ENCODE measurements at regions not wholly inside any gene's neighbourhood (a gene's known extent, or its start where the extent isn't known, plus 50 kb on each side); places are given as distances from the start of the nearest gene placed in this dataset.

- no peak for DNase-seq (ENCODE audit: extremely low read depth, insufficient read length)
- no peaks in the 10 kb centered on the region for H3K27me3 ChIP-seq (replicated peaks; ENCODE audit: control insufficient read depth, insufficient read depth, low read length)
- no peaks in the 10 kb centered on the region for H3K36me3 ChIP-seq (ENCODE audit: control insufficient read depth, insufficient read depth, low read length)
- no peak overlapping the region for H3K4me3 ChIP-seq (replicated peaks; ENCODE audit: low read depth, low read length)
- TF ChIP-seq CTCF (IDR thresholded peaks at IDR 0.05; ENCODE audit: insufficient read depth, low read length, poor library complexity, severe bottlenecking), result no peak
These were observed 76.3 kb upstream of the PHACTR2 start for GRCh38 chr6:143601504-143601903.

DNA sequence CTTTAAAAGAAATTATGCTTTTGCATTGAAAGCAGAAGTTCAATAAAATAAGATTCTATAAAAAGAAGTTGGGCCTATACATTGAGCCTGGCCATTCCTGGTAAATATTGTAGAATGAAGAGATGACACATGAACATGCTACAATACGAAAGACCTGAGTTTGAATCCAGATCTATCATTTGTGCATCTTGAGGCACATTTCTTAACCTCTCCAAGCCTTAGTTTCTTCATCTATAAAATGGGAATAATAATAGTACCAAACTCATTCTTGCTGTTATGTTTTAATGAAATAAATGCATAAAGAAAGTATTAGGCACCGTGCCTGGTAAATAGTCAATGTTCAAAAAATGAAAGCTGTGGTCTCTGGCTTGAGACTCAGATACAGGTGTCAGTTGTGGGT, 76.9 kb upstream of the PHACTR2 start:
- Histone ChIP-seq H3K36me3 (ENCODE audit: control insufficient read depth, insufficient read depth, low read length) (no peaks in the 10 kb centered on the region), H3K27me3 (replicated peaks; ENCODE audit: control insufficient read depth, insufficient read depth, low read length) (no peaks in the 10 kb centered on the region), H3K4me3 (replicated peaks; ENCODE audit: low read depth, low read length) (no peak overlapping the region)
- no peak for DNase-seq (ENCODE audit: extremely low read depth, insufficient read length)
- TF ChIP-seq CTCF (IDR thresholded peaks at IDR 0.05; ENCODE audit: insufficient read depth, low read length, poor library complexity, severe bottlenecking), result no peak

DNA sequence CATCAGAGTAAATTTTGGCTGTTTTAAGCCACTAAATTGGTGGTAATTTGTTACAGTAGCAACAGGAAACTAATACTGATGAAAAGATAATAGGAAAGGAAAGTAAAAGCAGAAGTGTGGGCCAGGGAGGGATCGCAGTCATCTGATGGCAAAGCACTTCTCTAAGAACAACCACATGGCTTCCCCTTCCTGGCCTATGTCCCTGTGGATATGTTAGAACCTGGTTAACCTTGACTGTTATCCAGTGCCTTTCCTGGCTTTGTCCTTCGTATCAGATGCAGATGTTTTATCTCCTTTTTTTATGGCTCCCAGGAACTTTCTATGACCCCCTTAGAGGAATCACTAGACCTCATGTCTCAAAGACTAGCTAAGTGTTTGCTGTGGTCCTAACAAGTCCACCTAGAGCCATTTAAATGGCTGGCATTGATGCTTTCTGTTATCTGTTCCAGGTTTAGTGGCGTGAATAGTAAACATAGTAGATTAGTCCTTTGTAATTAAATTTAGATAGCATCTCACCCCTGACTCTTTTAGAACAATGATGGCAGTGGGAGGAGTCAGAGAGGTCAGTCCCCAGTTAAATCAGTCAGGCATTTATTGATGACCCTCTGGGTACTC, 79.2 kb upstream of the PHACTR2 start:
- no peak for TF ChIP-seq CTCF (IDR thresholded peaks at IDR 0.05; ENCODE audit: insufficient read depth, low read length, poor library complexity, severe bottlenecking)
- DNase-seq (ENCODE audit: extremely low read depth, insufficient read length), result no peak
- Histone ChIP-seq H3K36me3 (ENCODE audit: control insufficient read depth, insufficient read depth, low read length) (no peaks in the 10 kb centered on the region), H3K27me3 (replicated peaks; ENCODE audit: control insufficient read depth, insufficient read depth, low read length) (no peaks in the 10 kb centered on the region), H3K4me3 (replicated peaks; ENCODE audit: low read depth, low read length) (no peak overlapping the region)

- no peaks in the 10 kb centered on the region for H3K27me3 ChIP-seq (replicated peaks; ENCODE audit: control insufficient read depth, insufficient read depth, low read length)
- no peaks in the 10 kb centered on the region for H3K36me3 ChIP-seq (ENCODE audit: control insufficient read depth, insufficient read depth, low read length)
- no peak for DNase-seq (ENCODE audit: extremely low read depth, insufficient read length)
- TF ChIP-seq CTCF (IDR thresholded peaks at IDR 0.05; ENCODE audit: insufficient read depth, low read length, poor library complexity, severe bottlenecking), result no peak
- no peak overlapping the region for H3K4me3 ChIP-seq (replicated peaks; ENCODE audit: low read depth, low read length)
These were observed 80.9 kb upstream of the PHACTR2 start for GRCh38 chr6:143596866-143597265.

- no peak for TF ChIP-seq CTCF (IDR thresholded peaks at IDR 0.05; ENCODE audit: insufficient read depth, low read length, poor library complexity, severe bottlenecking)
- H3K36me3 ChIP-seq (ENCODE audit: control insufficient read depth, insufficient read depth, low read length), result no peaks in the 10 kb centered on the region
- DNase-seq (ENCODE audit: extremely low read depth, insufficient read length), result no peak
- H3K27me3 ChIP-seq (replicated peaks; ENCODE audit: control insufficient read depth, insufficient read depth, low read length), result no peaks in the 10 kb centered on the region
- H3K4me3 ChIP-seq (replicated peaks; ENCODE audit: low read depth, low read length), result no peak overlapping the region
These were observed 82.3 kb upstream of the PHACTR2 start for GRCh38 chr6:143595251-143596036.
